Neural cell (in vitro differentiated cells): ENCODE measurements at regions not wholly inside any gene's neighbourhood (a gene's known extent, or its start where the extent isn't known, plus 50 kb on each side); places are given as distances from the start of the nearest gene placed in this dataset.

Experiments used
- CTCF ChIP-seq: fragments of 450-650 bp; IDR thresholded peaks from 2 replicates; pipeline ENCODE4 v1.5.1; 2014; ENCODE audit warnings: antibody characterized with exemption, mild to moderate bottlenecking, moderate library complexity; ENCODE audit not compliant: poor library complexity, severe bottlenecking
- EZH2 ChIP-seq: fragments of 200-600, 300-800 bp; shearing (Covaris generic), sonication (generic); IDR thresholded peaks from 2 replicates; pipeline ENCODE4 v1.6.1; 2014; ENCODE audit warnings: antibody characterized with exemption, low read length, borderline replicate concordance, mild to moderate bottlenecking; ENCODE audit not compliant: insufficient read depth, poor library complexity, severe bottlenecking

- TF ChIP-seq CTCF: no peak
- no peak for TF ChIP-seq EZH2
Observed at GRCh38 chr2:43129676-43130547, 96.5 kb downstream of the ZFP36L2 start.
